Psoas muscle (tissue), 7 donors: ENCODE measurements at regions not wholly inside any gene's neighbourhood (a gene's known extent, or its start where the extent isn't known, plus 50 kb on each side); places are given as distances from the start of the nearest gene placed in this dataset.

Experiments
- ATAC-seq, 4 donors: fragments of 200-7000 bp; cut with Tn5 transposase; one replicate each; pipeline ENCODE4 v1.9.1; 2020; ENCODE audit warnings: moderate library complexity in 3 of 4, mild to moderate bottlenecking in 2 of 4
- DNase-seq, 2 donors: peaks; one replicate each; pipeline ENCODE4 v3.0.0-alpha.2; 2020
- H3K27ac ChIP-seq: fragments of 200-600 bp; one replicate; pipeline ENCODE4 v1.8.0; 2022
- H3K27me3 ChIP-seq, 3 donors: fragments of 200-600 bp in 1 of 3; one replicate each; pipeline versions ENCODE4 v1.6.1 to v1.8.0; 2013 to 2022; ENCODE audit warnings: low read length in 2 of 3, mild to moderate bottlenecking in 2 of 3, moderate library complexity in 1 of 3; ENCODE audit not compliant: insufficient read depth in 3 of 3
- H3K36me3 ChIP-seq, 2 donors: fragments of 200-600 bp in 1 of 2; one replicate each; pipeline versions ENCODE4 v1.6.1 to v1.8.0; 2013 to 2022; ENCODE audit warnings: low read depth in 1 of 2, mild to moderate bottlenecking in 1 of 2, moderate library complexity in 1 of 2; ENCODE audit not compliant: insufficient read depth in 1 of 2
- H3K4me1 ChIP-seq: fragments of 200-600 bp; one replicate; pipeline ENCODE4 v1.8.0; 2022
- H3K4me3 ChIP-seq: fragments of 200-600 bp; one replicate; pipeline ENCODE4 v1.8.0; 2022; ENCODE audit warnings: mild to moderate bottlenecking
- H3K9me3 ChIP-seq: fragments of 200-600 bp; one replicate; pipeline ENCODE4 v1.8.0; 2022
- WGBS, 3 donors: extraction: QIAGEN DNeasy Blood & Tissue Kit; methylation state at CpG; one replicate each; pipeline versions ENCODE4 v1.1.6 to v1.1.7; 2013; 5-methylcytosine and 5-hydroxymethylcytosine counted together
- intact Hi-C, 2 donors: fragments of 100-400 bp; cut with DNase I; formaldehyde crosslinking; loops; one replicate each; pipeline versions ENCODE4 v1.11.0 to v1.14.2; 2022
- TF ChIP-seq, protein P1 (sequence below): fragments of 200-600 bp; IDR thresholded peaks from one replicate; pipeline ENCODE4 v1.8.0; 2022; ENCODE audit warnings: antibody characterized with exemption
- donor health status: healthy with polysubstance abuse.
- donor health status: DM: no; HTN: no; CAD: no; lungs with moderate emphysema.
- donor health status: Bipolar disorder and iron deficiency.
- donor health status: healthy.
- donor health status: DM: yes; HTN: yes; CAD: no.
- donor health status: DM: no; HTN: no; CAD: no.
- donor health status: DM: yes; HTN: yes; CAD: no.

GRCh38 chr3:14322001-14322400, 80.4 kb upstream of the SLC6A6 start:
- peaks cover 28% of the 10 kb centered on the region for H3K4me1 ChIP-seq
- no peak overlapping the region for H3K4me3 ChIP-seq
- TF ChIP-seq, protein P1, sequence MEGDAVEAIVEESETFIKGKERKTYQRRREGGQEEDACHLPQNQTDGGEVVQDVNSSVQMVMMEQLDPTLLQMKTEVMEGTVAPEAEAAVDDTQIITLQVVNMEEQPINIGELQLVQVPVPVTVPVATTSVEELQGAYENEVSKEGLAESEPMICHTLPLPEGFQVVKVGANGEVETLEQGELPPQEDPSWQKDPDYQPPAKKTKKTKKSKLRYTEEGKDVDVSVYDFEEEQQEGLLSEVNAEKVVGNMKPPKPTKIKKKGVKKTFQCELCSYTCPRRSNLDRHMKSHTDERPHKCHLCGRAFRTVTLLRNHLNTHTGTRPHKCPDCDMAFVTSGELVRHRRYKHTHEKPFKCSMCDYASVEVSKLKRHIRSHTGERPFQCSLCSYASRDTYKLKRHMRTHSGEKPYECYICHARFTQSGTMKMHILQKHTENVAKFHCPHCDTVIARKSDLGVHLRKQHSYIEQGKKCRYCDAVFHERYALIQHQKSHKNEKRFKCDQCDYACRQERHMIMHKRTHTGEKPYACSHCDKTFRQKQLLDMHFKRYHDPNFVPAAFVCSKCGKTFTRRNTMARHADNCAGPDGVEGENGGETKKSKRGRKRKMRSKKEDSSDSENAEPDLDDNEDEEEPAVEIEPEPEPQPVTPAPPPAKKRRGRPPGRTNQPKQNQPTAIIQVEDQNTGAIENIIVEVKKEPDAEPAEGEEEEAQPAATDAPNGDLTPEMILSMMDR: no peak
- no peaks in the 10 kb centered on the region for H3K36me3 ChIP-seq
- WGBS, 3 donors: 80 to 88% (median 87%) methylated on average over 3 of the region's 3 CpGs
- no peaks in the 10 kb centered on the region for H3K27me3 ChIP-seq
- peak overlapping the region; percentile 97 for H3K27ac ChIP-seq
- DNase-seq: no peak
- intact Hi-C loops: loop anchor here in 1 of 2 donors (2.0 to 5.0 kb wide), 2 partner anchors 51 to 70 kb away; no protein-coding TSS in a partner anchor
- no peak for ATAC-seq
- no peaks in the 10 kb centered on the region for H3K9me3 ChIP-seq

DNA sequence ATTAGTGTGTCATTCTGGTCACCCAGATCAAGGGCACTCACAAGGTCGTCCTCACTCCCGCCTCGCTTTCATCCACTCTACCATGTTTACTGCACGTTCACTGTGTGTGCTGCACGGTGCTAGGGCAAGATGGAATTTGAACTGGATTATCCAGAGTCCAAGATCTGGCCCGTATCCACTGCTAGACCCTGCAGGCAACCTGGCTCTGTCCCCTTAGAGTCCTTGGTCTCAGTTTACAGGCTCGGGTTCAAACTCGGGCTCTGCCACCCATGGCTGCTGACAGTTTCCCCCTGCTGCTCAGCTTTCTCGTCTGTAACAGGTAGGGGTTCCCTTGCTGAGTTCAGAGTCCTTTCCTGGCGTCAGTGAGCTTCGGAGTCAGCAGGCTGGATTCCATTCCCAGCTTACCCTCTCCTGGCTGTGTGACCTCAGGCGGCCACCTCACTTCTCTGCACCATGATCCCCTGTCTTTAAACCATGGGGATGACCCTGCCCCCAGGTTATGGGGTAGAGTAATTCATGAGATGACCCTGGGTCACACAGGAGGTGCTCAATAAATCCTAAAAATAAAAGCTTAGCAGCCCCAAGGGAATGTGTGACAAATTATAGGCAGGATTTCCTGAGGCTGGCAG, 79.6 kb upstream of the SLC6A6 start:
- ATAC-seq (peak; percentile 35 to 55 (median 53)), DNase-seq (peak in 1 of 2 donors; percentile 15)
- Histone ChIP-seq H3K4me3 (no peak overlapping the region), H3K4me1 (peaks cover 35% of the 10 kb centered on the region), H3K27ac (peak overlapping the region; percentile 97), H3K9me3 (no peaks in the 10 kb centered on the region), H3K36me3 (no peaks in the 10 kb centered on the region), H3K27me3 (no peaks in the 10 kb centered on the region)
- WGBS, 3 donors: 19 to 28% (median 26%) methylated on average over 12 of the region's 12 CpGs
- intact Hi-C loops: loop anchor here in 1 of 2 donors (1.0 to 5.0 kb wide), 3 partner anchors 33 to 70 kb away; no protein-coding TSS in a partner anchor
- TF ChIP-seq, protein P1: no peak

- DNase-seq (peak; percentile 85 to 94), ATAC-seq (peak; percentile 74 to 83 (median 81))
- intact Hi-C loops: loop anchor here in 1 of 2 donors (1.0 to 5.0 kb wide), 3 partner anchors 34 to 69 kb away; no protein-coding TSS in a partner anchor
- Histone ChIP-seq H3K4me1 (peaks cover 35% of the 10 kb centered on the region), H3K27ac (peak overlapping the region; percentile 97), H3K36me3 (no peaks in the 10 kb centered on the region), H3K27me3 (no peaks in the 10 kb centered on the region), H3K4me3 (no peak overlapping the region), H3K9me3 (no peaks in the 10 kb centered on the region)
- TF ChIP-seq, protein P1: no peak
- 21 to 31% (median 22%) methylated on average over 17 of the region's 17 CpGs for WGBS, 3 donors
Observed at GRCh38 chr3:14323401-14324223, 78.8 kb upstream of the SLC6A6 start.

DNA sequence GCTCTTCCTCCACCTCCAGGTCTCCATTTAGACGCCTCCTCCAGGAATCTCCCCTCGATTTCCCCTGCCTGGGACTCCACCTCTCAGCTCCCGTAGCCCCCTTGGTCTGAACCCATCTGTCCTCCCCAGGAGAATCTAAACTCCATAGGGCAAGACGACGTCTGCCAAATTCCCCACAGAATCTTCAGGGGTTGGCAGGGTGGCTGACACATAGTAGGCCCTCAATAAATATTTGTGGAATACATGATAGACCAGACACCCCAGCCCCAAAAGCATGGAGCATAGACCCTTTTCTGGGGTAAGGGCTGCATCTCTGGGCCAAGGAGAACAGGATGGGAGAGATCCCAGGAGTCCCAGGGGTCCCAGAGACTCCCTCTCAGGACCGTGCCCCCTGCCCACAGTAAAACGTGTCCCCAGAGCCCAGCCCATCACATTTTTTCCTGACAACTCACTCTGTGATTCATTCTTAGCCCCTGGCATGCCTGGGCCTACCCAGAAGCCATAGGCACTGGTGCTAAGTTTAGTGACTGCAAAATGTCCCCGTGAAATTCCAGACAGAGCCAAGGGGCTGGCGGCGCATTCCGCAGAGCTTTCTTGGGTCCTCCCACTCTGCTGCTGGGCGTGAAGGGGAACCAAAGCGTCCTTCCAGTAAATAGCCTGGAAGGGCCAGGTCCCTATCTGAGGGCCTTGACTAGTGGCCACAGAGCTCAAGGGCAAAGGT, 78.0 kb upstream of the SLC6A6 start:
- ATAC-seq (peak; percentile 63 to 77 (median 66)), DNase-seq (peak; percentile 68 to 88)
- H3K27me3 ChIP-seq: no peaks in the 10 kb centered on the region
- no peaks in the 10 kb centered on the region for H3K9me3 ChIP-seq
- peaks cover 33% of the 10 kb centered on the region for H3K4me1 ChIP-seq
- no peaks in the 10 kb centered on the region for H3K36me3 ChIP-seq
- H3K4me3 ChIP-seq: no peak overlapping the region
- 33 to 52% (median 35%) methylated on average over 13 of the region's 13 CpGs for WGBS, 3 donors
- intact Hi-C loops: loop anchor here in 1 of 2 donors (5.0 kb wide), 1 partner anchor 68 kb away; no protein-coding TSS in a partner anchor
- peak overlapping the region; percentile 97 for H3K27ac ChIP-seq
- TF ChIP-seq, protein P1: no peak
